HEK293T (cell line): ENCODE measurements at regions not wholly inside any gene's neighbourhood (a gene's known extent, or its start where the extent isn't known, plus 50 kb on each side); places are given as distances from the start of the nearest gene placed in this dataset.
"Not testable (repeated sequence)": the region's sequence is repeated elsewhere in the genome, so short reads cannot be mapped to it uniquely, and the experiment has no call there.

Experiments used
- BHLHE40 ChIP-seq: fragments of 450-650 bp; IDR thresholded peaks from 2 replicates; pipeline ENCODE4 v1.6.1; 2016; ENCODE audit warnings: mild to moderate bottlenecking, moderate library complexity, borderline replicate concordance
- CTBP1 ChIP-seq: fragments of 450-650 bp; IDR thresholded peaks from 2 replicates; pipeline ENCODE4 v1.6.1; 2016; ENCODE audit warnings: borderline replicate concordance
- FOXM1 ChIP-seq: fragments of 450-650 bp; IDR thresholded peaks from 2 replicates; pipeline ENCODE4 v1.6.1; 2017; ENCODE audit warnings: mild to moderate bottlenecking, borderline replicate concordance
- HDGF ChIP-seq: fragments of 450-650 bp; IDR thresholded peaks from 2 replicates; pipeline ENCODE4 v1.6.1; 2017; ENCODE audit warnings: antibody characterized with exemption, borderline replicate concordance
- TARDBP ChIP-seq: fragments of 450-650 bp; IDR thresholded peaks from 2 replicates; pipeline ENCODE4 v1.6.1; 2016
- TF ChIP-seq, protein P1 (sequence below): fragments of 450-650 bp; IDR thresholded peaks from 2 replicates; pipeline ENCODE4 v1.6.1; 2016

- not testable (repeated sequence) for TF ChIP-seq BHLHE40, TARDBP, HDGF, CTBP1, FOXM1
- TF ChIP-seq, protein P1, sequence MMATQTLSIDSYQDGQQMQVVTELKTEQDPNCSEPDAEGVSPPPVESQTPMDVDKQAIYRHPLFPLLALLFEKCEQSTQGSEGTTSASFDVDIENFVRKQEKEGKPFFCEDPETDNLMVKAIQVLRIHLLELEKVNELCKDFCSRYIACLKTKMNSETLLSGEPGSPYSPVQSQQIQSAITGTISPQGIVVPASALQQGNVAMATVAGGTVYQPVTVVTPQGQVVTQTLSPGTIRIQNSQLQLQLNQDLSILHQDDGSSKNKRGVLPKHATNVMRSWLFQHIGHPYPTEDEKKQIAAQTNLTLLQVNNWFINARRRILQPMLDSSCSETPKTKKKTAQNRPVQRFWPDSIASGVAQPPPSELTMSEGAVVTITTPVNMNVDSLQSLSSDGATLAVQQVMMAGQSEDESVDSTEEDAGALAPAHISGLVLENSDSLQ = not testable (repeated sequence)
These were observed 870.3 kb downstream of the TBL1XR1 start for GRCh38 chr3:176326894-176327490.
